Pons (tissue), 1 donor: ENCODE measurements at regions not wholly inside any gene's neighbourhood (a gene's known extent, or its start where the extent isn't known, plus 50 kb on each side); places are given as distances from the start of the nearest gene placed in this dataset.
A peak's percentile ranks its signal among the peaks of the same experiment; 100 is the strongest.

Experiments
- DNase-seq: peaks from one replicate; pipeline ENCODE4 v3.0.0-alpha.2; 2016; ENCODE audit warnings: low spot score

DNA sequence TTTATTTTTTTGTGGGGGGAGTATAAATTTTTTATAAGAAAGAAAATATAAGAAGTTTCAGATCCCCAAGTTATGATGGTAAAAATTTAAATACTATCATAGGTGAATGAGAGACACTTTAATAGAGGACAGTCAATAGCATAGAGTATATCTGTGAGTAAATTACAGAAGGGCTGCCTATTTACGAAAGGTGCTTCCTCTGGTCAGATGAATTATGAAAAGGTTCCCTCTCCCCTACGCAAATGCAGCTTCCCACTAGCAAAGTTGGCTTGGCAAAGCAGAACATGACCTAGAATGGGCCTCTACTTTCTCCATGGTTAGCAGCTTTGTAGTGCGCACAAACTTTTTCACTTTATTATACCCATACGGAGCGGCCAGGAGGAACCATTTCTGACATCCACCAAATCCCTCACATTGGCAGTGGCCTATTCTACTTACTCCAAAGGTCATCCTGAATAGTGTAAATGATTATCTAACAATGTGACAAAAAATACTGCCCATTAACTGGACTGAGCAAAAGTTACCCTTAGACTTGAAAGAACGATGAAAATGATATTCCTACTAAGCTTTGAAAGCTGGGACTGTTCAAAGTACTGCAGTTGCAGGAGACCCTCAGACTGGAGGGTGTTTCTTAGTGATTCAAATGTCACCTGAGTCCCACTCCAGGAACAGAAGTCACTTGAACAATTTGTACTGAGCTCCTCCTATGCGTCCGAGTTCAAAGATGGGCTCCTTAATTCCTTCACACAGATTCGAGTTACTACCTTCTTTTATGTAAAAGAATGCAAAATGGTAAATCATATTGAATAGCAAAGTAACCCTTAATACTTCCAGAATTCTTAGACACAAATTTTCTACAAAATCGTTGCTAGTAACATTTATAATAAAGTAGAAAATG lies 148.5 kb downstream of the NOL4 start:
- no peak for DNase-seq

DNA sequence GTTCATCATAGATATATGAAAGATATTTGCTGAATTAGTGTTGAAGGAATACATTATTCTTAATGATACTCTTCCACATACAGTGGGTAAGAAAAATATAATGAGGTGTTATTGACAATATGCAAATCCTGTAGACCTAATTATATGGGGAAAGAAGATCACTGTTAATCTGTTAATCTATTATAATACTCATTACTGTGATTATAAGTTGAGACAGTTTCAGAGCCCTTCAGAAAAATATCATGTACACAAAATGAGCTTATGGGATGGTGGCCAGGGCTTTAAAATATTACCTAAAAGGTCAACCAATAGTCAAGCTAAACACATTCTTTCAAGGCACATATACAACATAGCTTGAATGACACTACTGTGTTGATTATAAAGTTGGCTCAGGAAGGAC lies 163.5 kb downstream of the NOL4 start:
- DNase-seq, result no peak

DNA sequence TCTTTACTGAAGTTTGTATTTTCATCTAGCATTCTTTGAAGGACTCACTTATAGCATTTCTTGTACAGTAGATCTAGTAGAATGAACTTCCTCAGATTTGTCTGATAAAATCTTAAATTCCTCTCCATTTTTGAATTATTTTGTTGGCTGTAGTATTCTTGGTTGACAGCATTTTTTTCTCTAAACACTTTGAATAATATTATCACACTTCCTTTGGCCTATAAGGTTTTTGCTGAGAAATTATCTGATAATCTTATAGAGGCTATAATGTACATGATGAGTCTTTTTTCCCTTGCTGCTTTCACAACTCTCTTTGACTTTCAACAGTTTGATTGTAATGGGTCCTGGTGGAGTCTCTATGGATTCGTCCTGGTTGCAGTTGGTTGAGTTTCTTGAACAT lies 169.5 kb downstream of the NOL4 start:
- DNase-seq, result no peak

DNA sequence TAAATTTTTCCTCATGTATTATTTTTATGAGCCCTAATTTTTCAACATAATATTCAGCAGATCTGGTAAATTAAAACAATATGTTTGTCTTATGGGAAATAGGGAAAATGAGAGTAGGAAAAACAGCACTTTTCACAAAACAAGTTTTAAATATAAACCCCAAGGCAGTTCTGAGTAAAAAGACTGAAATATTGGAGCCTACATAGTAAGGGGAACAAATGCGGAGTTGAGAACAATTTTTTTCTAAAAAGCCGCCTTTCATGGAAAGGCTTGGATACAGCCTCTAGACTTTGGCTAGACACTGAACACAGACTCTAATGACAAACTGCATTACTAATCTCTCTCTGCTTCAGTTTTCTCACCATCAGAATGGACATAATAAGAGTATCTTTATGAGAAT lies 174.1 kb downstream of the NOL4 start:
- DNase-seq, result no peak

GRCh38 chr18:34049511-34049910 lies 175.2 kb downstream of the NOL4 start:
- no peak for DNase-seq

- DNase-seq, result no peak
Observed at GRCh38 chr18:34048423-34048822, 176.3 kb downstream of the NOL4 start.

- no peak for DNase-seq
Observed at GRCh38 chr18:34042423-34043146, 182.1 kb downstream of the NOL4 start.

DNA sequence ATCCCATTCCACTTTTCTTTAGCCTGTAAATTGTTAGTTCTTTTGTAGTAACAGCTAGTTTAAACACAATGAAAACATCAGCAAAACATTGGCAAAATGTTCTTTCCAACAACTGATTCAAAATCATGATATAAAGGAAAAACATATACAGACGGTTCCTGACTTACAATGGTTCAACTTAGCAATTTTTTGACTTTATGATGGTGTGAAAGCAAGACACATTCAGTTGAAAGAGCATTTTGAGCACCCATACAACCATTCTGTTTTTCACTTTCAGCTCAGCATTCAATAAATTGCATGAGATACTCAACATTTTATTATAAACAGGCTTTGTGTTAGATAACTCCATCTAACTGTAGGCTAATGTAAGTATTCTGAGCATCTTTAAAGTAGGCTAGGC lies 185.1 kb downstream of the NOL4 start:
- no peak for DNase-seq

DNA sequence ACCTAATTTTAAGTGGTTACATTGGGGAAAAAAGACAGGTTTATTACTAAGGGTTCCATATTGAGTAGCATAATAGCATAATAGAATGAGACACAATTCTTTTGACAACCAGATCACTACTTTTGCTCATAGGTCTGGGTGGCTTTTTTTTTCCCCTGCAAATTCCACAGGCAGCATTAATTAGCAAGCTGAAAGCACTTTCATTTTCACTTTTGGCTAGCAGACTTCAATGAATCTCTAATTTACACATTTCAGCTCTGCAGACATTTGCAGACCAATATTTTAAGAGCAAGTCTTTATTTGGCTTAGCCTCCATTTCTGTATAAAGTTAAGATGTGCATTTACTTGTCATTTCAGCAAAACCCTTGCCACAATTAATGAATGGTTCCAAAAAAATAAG lies 185.5 kb downstream of the NOL4 start:
- peak; percentile 6 for DNase-seq

- DNase-seq, result no peak
Observed at GRCh38 chr18:34038086-34038485, 186.6 kb downstream of the NOL4 start.

DNA sequence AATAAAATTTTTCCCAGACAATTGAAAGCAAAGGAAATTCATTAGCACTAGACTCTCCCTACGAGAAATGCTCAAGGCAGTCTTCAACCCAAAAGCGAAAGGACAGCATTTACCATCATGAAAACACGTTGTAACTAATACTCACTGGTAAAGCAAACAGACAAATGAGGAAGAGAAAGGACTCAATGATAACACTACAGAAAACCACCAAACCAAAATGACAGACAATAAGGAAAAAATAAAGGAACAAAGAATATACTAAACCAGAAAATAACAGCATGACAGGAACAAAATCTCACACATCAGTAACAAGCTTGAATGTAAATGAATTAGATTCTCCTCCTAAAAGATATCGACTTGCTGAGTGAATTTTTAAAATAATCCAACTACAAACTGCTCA lies 190.7 kb downstream of the NOL4 start:
- DNase-seq, result no peak

- no peak for DNase-seq
Observed at GRCh38 chr18:34031810-34032209, 192.9 kb downstream of the NOL4 start.

GRCh38 chr18:34028324-34028723 lies 196.4 kb downstream of the NOL4 start:
- DNase-seq, result no peak

- no peak for DNase-seq
Observed at GRCh38 chr18:34025191-34025801, 199.4 kb downstream of the NOL4 start.

DNA sequence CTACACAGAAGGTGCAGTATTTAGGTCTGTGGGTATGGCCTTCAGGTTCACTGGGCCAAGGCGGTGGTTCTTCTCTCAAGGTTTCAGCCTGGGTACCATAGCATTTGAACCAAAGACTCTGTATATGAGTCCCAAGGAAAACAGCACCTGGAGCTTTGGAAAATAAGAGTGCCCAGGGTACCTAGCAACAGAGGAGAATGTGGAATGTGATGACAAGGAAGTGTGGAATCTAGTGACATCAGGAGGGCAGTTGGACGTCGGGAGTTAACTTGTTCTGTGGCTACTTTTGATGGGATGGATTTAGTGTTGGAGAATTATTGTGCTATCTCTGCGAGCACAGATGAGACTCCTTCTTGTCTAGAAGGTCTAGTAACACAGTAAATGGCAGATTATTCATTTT lies 201.2 kb downstream of the NOL4 start:
- DNase-seq, result no peak

- no peak for DNase-seq
Observed at GRCh38 chr18:34018336-34018735, 206.4 kb downstream of the NOL4 start.

- DNase-seq, result no peak
Observed at GRCh38 chr18:34003687-34004086, 221.0 kb downstream of the NOL4 start.

DNA sequence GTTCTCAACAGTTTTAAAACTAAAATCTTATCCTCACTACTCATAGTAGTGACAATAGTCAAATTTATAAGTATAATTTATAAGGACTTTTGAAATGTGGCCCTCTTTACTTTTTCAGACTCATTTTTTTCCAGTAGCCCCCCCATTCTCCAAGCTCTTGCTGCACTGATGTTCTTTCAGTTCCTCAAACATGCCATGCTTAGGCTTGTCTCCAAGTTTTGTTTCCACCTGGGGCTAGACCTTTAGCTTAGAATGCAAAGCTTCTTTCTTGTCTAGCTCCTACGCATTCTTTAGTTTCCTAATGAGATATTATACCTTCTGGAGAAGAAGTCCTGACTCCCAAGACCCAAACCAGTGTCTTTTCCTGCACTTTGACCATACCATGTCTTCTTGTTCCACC lies 222.6 kb downstream of the NOL4 start:
- no peak for DNase-seq

DNA sequence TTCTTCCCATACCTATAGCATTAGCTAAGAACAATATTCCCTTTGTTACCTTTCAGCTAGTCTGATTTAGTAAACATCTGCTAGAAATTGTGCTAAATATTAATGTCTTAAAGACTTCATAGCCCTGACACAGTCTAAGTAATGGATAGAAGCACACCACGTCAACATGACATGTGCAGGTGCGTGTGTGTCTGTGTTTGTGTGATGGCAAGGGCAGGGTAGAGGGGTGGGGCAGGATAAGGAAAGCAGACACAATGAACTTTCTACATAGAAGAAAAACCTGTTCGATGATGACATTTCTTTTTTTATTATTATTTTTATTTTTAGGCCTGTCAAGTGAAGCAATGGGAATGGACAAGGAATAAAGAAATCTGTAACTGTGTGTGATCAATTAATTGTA lies 223.3 kb downstream of the NOL4 start:
- DNase-seq, result no peak

- no peak for DNase-seq
Observed at GRCh38 chr18:33987206-33987605, 237.5 kb downstream of the NOL4 start.

DNA sequence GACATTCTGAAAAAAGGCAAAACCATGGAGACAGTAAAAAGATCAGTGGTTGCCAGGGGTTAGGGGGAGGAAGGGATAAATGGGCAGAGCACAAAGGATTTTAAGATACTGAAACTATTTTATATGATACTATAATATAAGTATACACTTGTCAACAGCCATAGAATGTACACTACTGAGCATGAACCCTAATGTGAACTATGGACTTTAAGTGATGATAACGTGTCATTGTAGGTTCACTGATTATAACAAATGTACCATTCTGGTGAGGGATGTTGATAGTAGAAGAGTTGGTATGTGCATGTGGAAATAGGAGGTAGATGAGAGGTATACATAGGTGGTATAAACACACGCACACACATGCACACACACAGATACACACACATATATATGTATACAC lies 241.6 kb downstream of the NOL4 start:
- no peak for DNase-seq

GRCh38 chr18:33960417-33960816 lies 264.3 kb downstream of the NOL4 start:
- DNase-seq, result no peak

GRCh38 chr18:33959609-33960008 lies 265.1 kb downstream of the NOL4 start:
- no peak for DNase-seq
